ENCODE measurements at regions not wholly inside any gene's neighbourhood (a gene's known extent, or its start where the extent isn't known, plus 50 kb on each side); places are given as distances from the start of the nearest gene placed in this dataset.

DNA sequence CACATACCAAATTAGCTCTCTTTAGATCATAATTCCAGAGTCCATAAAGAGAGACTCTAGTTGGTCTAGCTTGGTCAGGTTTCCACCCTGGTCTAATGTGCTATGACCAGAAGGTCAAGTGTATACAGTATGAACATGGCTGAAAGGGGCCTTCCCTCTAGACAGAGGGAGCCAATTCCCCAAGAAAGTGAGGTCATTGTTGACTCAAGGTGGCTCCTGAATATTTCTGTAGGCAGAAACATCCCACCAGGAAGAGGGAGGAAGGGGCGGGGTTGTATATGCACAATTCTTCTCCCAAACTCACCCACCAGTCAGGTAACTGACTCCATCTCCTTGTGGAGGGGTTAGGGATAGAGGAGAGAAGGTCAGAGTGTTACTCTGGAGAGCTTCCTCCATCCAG is 281.8 kb upstream of the PLET1 start:
- POLR2A ChIA-PET = no interaction called here
- Histone ChIP-seq H4K20me1 (ENCODE audit: insufficient read depth, low read length) (no peaks in the 10 kb centered on the region), H3K4me3 (replicated peaks in 1 of 3; ENCODE audit: insufficient read depth in 1 of 3, low read depth in 2 of 3, low read length in 3 of 3) (no peak overlapping the region), H3K36me3 (replicated peaks in 1 of 2; ENCODE audit: control insufficient read depth in 1 of 2, insufficient read depth in 2 of 2, low read length in 2 of 2) (no peaks in the 10 kb centered on the region), H3K27me3 (ENCODE audit: control insufficient read depth in 1 of 2, insufficient read depth in 2 of 2, low read length in 2 of 2) (no peaks in the 10 kb centered on the region; a peak in 2 of 5 replicates), H3K4me2 (ENCODE audit: low read depth, low read length) (no peak overlapping the region), H3K79me2 (ENCODE audit: insufficient read depth, low read length) (no peaks in the 10 kb centered on the region), H3K4me1 (ENCODE audit: insufficient read depth, low read length) (no peaks in the 10 kb centered on the region), H3K9ac (ENCODE audit: insufficient read depth, low read depth, low read length) (no peak overlapping the region), H3K27ac (ENCODE audit: extremely low read length, insufficient read depth, low read length) (no peak overlapping the region), H3K9me3 (ENCODE audit: low read length) (no peaks in the 10 kb centered on the region), H2AFZ (ENCODE audit: low read length) (no peak overlapping the region)
- DNase-seq (ENCODE audit: low spot score) (no peak), FAIRE-seq (no peak), ATAC-seq (no peak)
- in situ Hi-C loops (cut with HindIII; ENCODE audit: extremely low pct_ligation_motif_present, low pct_unique_long_range_greater_than_20kb) (no loop called here), intact Hi-C loops (cut with micrococcal nuclease; ENCODE audit: unreplicated experiment) (no loop called here)
- CTCF ChIA-PET (ENCODE audit: low intra/inter-chr PET ratio, low total read pairs) = no interaction called here
- TF ChIP-seq ZNF263 (CRISPR knock-in tag; IDR thresholded peaks at IDR 0.05) = no peak
- no peak for TF ChIP-seq SIX4 (CRISPR knock-in tag; IDR thresholded peaks at IDR 0.05)
- no peak for TF ChIP-seq YEATS4 (CRISPR knock-in tag; IDR thresholded peaks at IDR 0.05; ENCODE audit: borderline replicate concordance)
- TF ChIP-seq ZNF556 (CRISPR knock-in tag; IDR thresholded peaks at IDR 0.05; ENCODE audit: borderline replicate concordance) = no peak
- WGBS (ENCODE audit: low lambda C conversion rate) = 9% methylated on average over 1 of the region's 1 CpG
- no TSS peak for BruUV-seq (replicated peaks)

DNA sequence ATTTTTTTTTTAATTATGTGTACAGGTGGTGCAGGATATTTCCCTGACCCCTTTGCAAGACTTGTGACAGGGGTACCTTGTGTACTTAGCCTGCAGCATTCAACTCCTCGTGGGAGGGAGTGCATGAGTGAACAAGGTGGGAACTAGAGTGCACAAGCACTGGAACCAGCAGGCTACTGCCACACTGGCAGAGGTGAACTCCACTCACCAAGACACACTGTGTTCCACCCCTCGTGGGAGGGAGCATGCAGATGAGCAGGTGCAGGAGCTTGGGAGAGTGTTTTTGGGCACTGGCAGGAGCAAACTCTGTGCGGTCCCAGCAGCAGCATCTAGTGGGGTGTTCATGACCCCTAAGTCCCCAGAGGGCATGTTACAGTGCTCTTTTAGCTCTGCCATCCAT is 282.7 kb upstream of the PLET1 start:
- H3K36me3 ChIP-seq (replicated peaks in 1 of 2; ENCODE audit: control insufficient read depth in 1 of 2, insufficient read depth in 2 of 2, low read length in 2 of 2) = no peaks in the 10 kb centered on the region
- CTCF ChIA-PET (ENCODE audit: low intra/inter-chr PET ratio, low total read pairs) = no interaction called here
- TF ChIP-seq SAFB2 (CRISPR knock-in tag; IDR thresholded peaks at IDR 0.05; ENCODE audit: borderline replicate concordance, low read depth) (no peak), SIX1 (CRISPR knock-in tag; IDR thresholded peaks at IDR 0.05; ENCODE audit: borderline replicate concordance) (no peak), TSC22D2 (CRISPR knock-in tag; IDR thresholded peaks at IDR 0.05; ENCODE audit: borderline replicate concordance) (no peak), RXRA (CRISPR knock-in tag; IDR thresholded peaks at IDR 0.05) (no peak), ZNF547 (CRISPR knock-in tag; IDR thresholded peaks at IDR 0.05) (no peak), AHR (CRISPR knock-in tag; IDR thresholded peaks at IDR 0.05) (no peak), ZNF619 (CRISPR knock-in tag; IDR thresholded peaks at IDR 0.05) (no peak), KDM5B (CRISPR knock-in tag; IDR thresholded peaks at IDR 0.05; ENCODE audit: borderline replicate concordance) (no peak), FOSL2 (CRISPR knock-in tag; IDR thresholded peaks at IDR 0.05) (no peak)
- TF ChIP-seq, protein P1, sequence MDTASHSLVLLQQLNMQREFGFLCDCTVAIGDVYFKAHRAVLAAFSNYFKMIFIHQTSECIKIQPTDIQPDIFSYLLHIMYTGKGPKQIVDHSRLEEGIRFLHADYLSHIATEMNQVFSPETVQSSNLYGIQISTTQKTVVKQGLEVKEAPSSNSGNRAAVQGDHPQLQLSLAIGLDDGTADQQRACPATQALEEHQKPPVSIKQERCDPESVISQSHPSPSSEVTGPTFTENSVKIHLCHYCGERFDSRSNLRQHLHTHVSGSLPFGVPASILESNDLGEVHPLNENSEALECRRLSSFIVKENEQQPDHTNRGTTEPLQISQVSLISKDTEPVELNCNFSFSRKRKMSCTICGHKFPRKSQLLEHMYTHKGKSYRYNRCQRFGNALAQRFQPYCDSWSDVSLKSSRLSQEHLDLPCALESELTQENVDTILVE (CRISPR knock-in tag; IDR thresholded peaks at IDR 0.05) = no peak
- TF ChIP-seq, protein P2, sequence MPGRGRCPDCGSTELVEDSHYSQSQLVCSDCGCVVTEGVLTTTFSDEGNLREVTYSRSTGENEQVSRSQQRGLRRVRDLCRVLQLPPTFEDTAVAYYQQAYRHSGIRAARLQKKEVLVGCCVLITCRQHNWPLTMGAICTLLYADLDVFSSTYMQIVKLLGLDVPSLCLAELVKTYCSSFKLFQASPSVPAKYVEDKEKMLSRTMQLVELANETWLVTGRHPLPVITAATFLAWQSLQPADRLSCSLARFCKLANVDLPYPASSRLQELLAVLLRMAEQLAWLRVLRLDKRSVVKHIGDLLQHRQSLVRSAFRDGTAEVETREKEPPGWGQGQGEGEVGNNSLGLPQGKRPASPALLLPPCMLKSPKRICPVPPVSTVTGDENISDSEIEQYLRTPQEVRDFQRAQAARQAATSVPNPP (CRISPR knock-in tag; IDR thresholded peaks at IDR 0.05) = no peak
- TF ChIP-seq, protein P3, sequence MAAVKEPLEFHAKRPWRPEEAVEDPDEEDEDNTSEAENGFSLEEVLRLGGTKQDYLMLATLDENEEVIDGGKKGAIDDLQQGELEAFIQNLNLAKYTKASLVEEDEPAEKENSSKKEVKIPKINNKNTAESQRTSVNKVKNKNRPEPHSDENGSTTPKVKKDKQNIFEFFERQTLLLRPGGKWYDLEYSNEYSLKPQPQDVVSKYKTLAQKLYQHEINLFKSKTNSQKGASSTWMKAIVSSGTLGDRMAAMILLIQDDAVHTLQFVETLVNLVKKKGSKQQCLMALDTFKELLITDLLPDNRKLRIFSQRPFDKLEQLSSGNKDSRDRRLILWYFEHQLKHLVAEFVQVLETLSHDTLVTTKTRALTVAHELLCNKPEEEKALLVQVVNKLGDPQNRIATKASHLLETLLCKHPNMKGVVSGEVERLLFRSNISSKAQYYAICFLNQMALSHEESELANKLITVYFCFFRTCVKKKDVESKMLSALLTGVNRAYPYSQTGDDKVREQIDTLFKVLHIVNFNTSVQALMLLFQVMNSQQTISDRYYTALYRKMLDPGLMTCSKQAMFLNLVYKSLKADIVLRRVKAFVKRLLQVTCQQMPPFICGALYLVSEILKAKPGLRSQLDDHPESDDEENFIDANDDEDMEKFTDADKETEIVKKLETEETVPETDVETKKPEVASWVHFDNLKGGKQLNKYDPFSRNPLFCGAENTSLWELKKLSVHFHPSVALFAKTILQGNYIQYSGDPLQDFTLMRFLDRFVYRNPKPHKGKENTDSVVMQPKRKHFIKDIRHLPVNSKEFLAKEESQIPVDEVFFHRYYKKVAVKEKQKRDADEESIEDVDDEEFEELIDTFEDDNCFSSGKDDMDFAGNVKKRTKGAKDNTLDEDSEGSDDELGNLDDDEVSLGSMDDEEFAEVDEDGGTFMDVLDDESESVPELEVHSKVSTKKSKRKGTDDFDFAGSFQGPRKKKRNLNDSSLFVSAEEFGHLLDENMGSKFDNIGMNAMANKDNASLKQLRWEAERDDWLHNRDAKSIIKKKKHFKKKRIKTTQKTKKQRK (IDR thresholded peaks at IDR 0.05; ENCODE audit: low read length) = no peak

More for the DNA sequence above, 282.7 kb upstream of the PLET1 start:
- WGBS (ENCODE audit: low lambda C conversion rate) = 5% methylated on average over 2 of the region's 3 CpGs
- Histone ChIP-seq H3K9me3 (ENCODE audit: low read length) (no peaks in the 10 kb centered on the region), H3K4me1 (ENCODE audit: insufficient read depth, low read length) (no peaks in the 10 kb centered on the region), H3K4me3 (replicated peaks in 1 of 3; ENCODE audit: insufficient read depth in 1 of 3, low read depth in 2 of 3, low read length in 3 of 3) (no peak overlapping the region), H2AFZ (ENCODE audit: low read length) (no peak overlapping the region), H3K27me3 (ENCODE audit: control insufficient read depth in 1 of 2, insufficient read depth in 2 of 2, low read length in 2 of 2) (no peaks in the 10 kb centered on the region; a peak in 2 of 5 replicates), H3K9ac (ENCODE audit: insufficient read depth, low read depth, low read length) (no peak overlapping the region), H3K79me2 (ENCODE audit: insufficient read depth, low read length) (no peaks in the 10 kb centered on the region), H3K27ac (ENCODE audit: extremely low read length, insufficient read depth, low read length) (no peak overlapping the region), H4K20me1 (ENCODE audit: insufficient read depth, low read length) (no peaks in the 10 kb centered on the region), H3K4me2 (ENCODE audit: low read depth, low read length) (no peak overlapping the region)
- no peak for FAIRE-seq
- intact Hi-C loops (cut with micrococcal nuclease; ENCODE audit: unreplicated experiment) (no loop called here), in situ Hi-C loops (cut with HindIII; ENCODE audit: extremely low pct_ligation_motif_present, low pct_unique_long_range_greater_than_20kb) (no loop called here)
- POLR2A ChIA-PET = no interaction called here
- no TSS peak for BruUV-seq (replicated peaks)
- DNase-seq (ENCODE audit: low spot score) = no peak
- ATAC-seq = no peak

All from HepG2 (cell line).